HEK293T (cell line): ENCODE measurements at regions not wholly inside any gene's neighbourhood (a gene's known extent, or its start where the extent isn't known, plus 50 kb on each side); places are given as distances from the start of the nearest gene placed in this dataset.

Experiments used
- CTCF ChIA-PET: fragments of 350-600 bp; formaldehyde crosslinking; extraction: SDS; loops from one replicate; lab custom pipeline; 2021; ENCODE audit warnings: antibody characterized with exemption, inconsistent platforms; lab: Yijun Ruan, JAX
- POLR2A ChIA-PET: fragments of 350-600 bp; formaldehyde crosslinking; extraction: SDS; loops from one replicate; lab custom pipeline; 2020; ENCODE audit warnings: antibody characterized with exemption, inconsistent platforms; lab: Yijun Ruan, JAX
- DNase-seq: peaks from one replicate; pipeline ENCODE4 v3.0.0; 2012; ENCODE audit warnings: mixed read lengths; ENCODE audit errors: extremely low spot score
- ARNT ChIP-seq: fragments of 450-650 bp; IDR thresholded peaks from 2 replicates; pipeline ENCODE4 v1.6.1; 2017; ENCODE audit warnings: mild to moderate bottlenecking
- BHLHE40 ChIP-seq: fragments of 450-650 bp; IDR thresholded peaks from 2 replicates; pipeline ENCODE4 v1.6.1; 2016; ENCODE audit warnings: mild to moderate bottlenecking, moderate library complexity, borderline replicate concordance
- CTBP1 ChIP-seq: fragments of 450-650 bp; IDR thresholded peaks from 2 replicates; pipeline ENCODE4 v1.6.1; 2016; ENCODE audit warnings: borderline replicate concordance
- ELF4 ChIP-seq: fragments of 450-650 bp; IDR thresholded peaks from 2 replicates; pipeline ENCODE4 v1.6.1; 2017; ENCODE audit warnings: antibody characterized with exemption
- FOXA1 ChIP-seq: fragments of 450-650 bp; IDR thresholded peaks from 2 replicates; pipeline ENCODE4 v1.6.1; 2016; ENCODE audit warnings: mild to moderate bottlenecking
- FOXK2 ChIP-seq: fragments of 450-650 bp; IDR thresholded peaks from 2 replicates; pipeline ENCODE4 v1.6.1; 2016; ENCODE audit warnings: mild to moderate bottlenecking
- FOXM1 ChIP-seq: fragments of 450-650 bp; IDR thresholded peaks from 2 replicates; pipeline ENCODE4 v1.6.1; 2017; ENCODE audit warnings: mild to moderate bottlenecking, borderline replicate concordance
- HDGF ChIP-seq: fragments of 450-650 bp; IDR thresholded peaks from 2 replicates; pipeline ENCODE4 v1.6.1; 2017; ENCODE audit warnings: antibody characterized with exemption, borderline replicate concordance
- L3MBTL2 ChIP-seq: fragments of 450-650 bp; conservative IDR thresholded peaks from 2 replicates; pipeline ENCODE4 v1.6.1; 2016; ENCODE audit warnings: mild to moderate bottlenecking
- LEF1 ChIP-seq: fragments of 450-650 bp; IDR thresholded peaks from 2 replicates; pipeline ENCODE4 v1.6.1; 2017; ENCODE audit warnings: mild to moderate bottlenecking, borderline replicate concordance
- NFRKB ChIP-seq: fragments of 450-650 bp; IDR thresholded peaks from 2 replicates; pipeline ENCODE4 v1.6.1; 2016; ENCODE audit warnings: mild to moderate bottlenecking, moderate library complexity
- SP1 ChIP-seq: fragments of 450-650 bp; IDR thresholded peaks from 2 replicates; pipeline ENCODE4 v1.6.1; 2017
- SUZ12 ChIP-seq: fragments of 450-650 bp; IDR thresholded peaks from 2 replicates; pipeline ENCODE4 v1.6.1; 2016; ENCODE audit warnings: mild to moderate bottlenecking
- TARDBP ChIP-seq: fragments of 450-650 bp; IDR thresholded peaks from 2 replicates; pipeline ENCODE4 v1.6.1; 2016
- ZNF384 ChIP-seq: fragments of 450-650 bp; IDR thresholded peaks from 2 replicates; pipeline ENCODE4 v1.6.1; 2016
- TF ChIP-seq, protein P1 (sequence below): fragments of 450-650 bp; IDR thresholded peaks from 2 replicates; pipeline ENCODE4 v1.6.1; 2016

DNA sequence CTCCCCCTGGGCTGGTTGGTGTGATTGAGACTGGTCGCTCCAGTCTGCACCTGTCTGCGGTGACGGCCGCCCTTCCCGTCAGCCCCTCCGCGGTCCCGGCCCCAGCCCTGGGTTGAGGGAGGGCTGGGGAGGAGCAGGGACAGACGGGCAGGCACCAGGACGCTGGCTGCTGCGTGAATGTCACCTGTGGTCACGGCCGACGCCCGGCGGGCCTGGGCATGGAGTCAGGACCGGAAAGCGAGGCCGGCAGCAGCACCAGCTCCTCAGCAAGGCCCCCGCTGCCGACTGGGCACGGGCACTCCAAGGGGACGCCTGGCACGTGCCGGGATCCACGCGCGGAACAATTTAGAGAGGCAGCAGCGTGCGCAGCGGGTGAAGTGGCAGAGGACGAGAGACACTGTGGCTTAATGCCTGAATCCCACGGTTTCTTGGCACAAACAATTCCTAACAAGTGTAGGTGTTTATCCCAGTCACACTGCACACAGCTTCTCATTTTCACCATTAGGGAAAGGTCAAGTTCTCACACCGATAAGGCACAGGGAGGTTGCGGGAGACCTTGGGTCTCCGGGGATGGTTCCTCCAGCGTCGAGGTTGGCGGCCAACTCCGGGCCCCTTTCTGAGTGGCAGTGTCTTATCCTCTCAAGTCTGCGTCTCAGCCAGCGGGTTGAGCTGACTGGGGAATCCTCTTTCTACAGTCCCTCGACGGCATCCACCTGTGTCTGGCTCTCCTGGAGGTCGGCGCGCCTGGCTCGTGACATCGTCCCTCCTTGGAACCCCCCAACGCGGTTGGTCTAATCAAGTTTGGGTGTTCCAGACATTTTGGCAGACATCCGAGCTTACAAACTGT is 66.4 kb upstream of the ADGRA1 start:
- CTCF ChIA-PET, result no interaction called here
- POLR2A ChIA-PET, result no interaction called here

DNA sequence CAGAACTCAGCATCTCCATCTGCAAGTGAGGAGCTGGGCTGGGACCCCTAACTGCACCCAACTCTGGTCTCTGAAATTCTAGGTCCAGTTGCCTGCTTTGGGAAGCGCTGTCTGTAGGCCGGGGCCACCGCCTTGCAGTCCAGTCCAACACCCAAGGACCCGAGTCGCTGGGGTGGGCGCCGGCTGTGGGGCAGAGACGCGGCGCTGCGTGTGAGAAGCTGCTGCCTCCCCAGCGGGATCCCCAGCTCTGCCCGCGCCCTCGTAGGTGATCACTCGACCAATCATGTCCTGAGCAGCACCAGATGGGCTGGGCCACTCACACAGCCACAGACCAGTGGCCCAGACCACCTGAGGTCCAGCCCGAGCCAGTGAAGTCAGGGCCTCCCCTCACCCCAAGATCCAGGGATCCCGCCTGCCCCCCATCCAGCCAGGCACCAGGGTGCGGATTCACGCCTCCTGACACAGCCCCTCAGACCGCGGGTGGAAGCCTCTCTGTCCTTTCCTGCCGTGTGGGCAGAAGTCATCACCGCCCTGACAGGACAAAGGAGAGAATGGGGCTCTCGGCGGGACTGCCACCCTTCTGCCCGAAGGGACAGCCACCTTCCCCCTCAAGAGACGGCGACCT is 67.4 kb upstream of the ADGRA1 start:
- TF ChIP-seq CTBP1, result no peak
- TF ChIP-seq ZNF384, result no peak
- TF ChIP-seq L3MBTL2, result no peak
- TF ChIP-seq FOXM1, result no peak
- TF ChIP-seq SP1, result no peak
- POLR2A ChIA-PET, result no interaction called here
- CTCF ChIA-PET, result no interaction called here
- DNase-seq, result no peak

More for the DNA sequence above, 66.4 kb upstream of the ADGRA1 start:
- no peak for DNase-seq
- no peak for TF ChIP-seq NFRKB
- no peak for TF ChIP-seq FOXM1
- no peak for TF ChIP-seq ZNF384
- TF ChIP-seq ARNT, result no peak
- TF ChIP-seq CTBP1, result no peak
- no peak for TF ChIP-seq FOXA1
- TF ChIP-seq LEF1, result no peak
- TF ChIP-seq TARDBP, result no peak
- no peak for TF ChIP-seq L3MBTL2
- TF ChIP-seq SP1, result no peak
- TF ChIP-seq BHLHE40, result no peak
- no peak for TF ChIP-seq FOXK2
- TF ChIP-seq SUZ12, result no peak
- TF ChIP-seq, protein P1, sequence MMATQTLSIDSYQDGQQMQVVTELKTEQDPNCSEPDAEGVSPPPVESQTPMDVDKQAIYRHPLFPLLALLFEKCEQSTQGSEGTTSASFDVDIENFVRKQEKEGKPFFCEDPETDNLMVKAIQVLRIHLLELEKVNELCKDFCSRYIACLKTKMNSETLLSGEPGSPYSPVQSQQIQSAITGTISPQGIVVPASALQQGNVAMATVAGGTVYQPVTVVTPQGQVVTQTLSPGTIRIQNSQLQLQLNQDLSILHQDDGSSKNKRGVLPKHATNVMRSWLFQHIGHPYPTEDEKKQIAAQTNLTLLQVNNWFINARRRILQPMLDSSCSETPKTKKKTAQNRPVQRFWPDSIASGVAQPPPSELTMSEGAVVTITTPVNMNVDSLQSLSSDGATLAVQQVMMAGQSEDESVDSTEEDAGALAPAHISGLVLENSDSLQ, result no peak
- TF ChIP-seq ELF4, result no peak
- no peak for TF ChIP-seq HDGF

DNA sequence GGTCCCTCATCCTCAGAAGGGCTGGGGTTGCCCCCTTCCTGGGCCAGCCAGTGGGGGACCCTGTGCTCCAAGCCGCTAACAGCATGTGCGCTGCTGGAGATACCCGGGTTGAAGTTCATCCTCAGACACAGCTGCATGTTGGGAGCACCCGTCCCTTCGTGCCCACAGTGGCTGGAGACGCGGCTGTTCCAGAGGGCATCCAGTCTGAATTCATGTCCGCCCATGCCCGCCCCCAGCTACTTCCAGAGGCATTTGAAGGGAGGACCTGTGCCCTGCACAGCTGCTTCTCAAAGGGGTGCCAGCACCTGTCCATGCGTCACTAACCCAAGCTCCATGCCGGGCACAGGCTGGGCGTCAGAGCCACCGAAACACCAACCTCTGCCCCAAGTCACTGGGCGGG is 68.1 kb upstream of the ADGRA1 start:
- ChIA-PET CTCF (no interaction called here), POLR2A (no interaction called here)

DNA sequence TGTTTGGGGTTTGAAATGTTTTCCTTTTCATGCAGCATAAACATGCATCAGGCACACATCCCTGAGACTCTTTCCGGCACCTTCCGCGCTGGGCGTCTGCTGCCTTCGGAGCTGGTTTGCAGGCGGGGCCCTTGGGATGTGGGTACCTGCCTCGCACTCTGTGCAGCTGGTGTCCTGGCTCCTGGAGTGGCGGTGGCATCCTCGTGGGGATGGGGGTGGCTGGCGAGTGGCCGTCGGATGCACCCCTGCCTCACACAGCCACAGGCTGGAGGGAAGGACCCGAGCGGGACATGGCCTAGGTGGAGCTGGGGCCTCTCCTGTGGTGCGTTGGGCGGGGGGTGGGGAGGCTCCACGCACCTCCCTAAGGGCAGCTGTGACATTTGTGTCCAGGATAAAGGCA is 68.5 kb upstream of the ADGRA1 start:
- TF ChIP-seq SUZ12, result no peak
- no peak for TF ChIP-seq SP1
- TF ChIP-seq TARDBP, result no peak
- TF ChIP-seq ELF4, result no peak
- no peak for TF ChIP-seq ZNF384
- TF ChIP-seq ARNT, result no peak
- TF ChIP-seq CTBP1, result no peak
- CTCF ChIA-PET, result no interaction called here
- POLR2A ChIA-PET, result no interaction called here
- no peak for DNase-seq

More for the DNA sequence above, 68.1 kb upstream of the ADGRA1 start:
- DNase-seq, result no peak
- TF ChIP-seq CTBP1 (no peak), ELF4 (no peak), ARNT (no peak), FOXK2 (no peak), FOXM1 (no peak), ZNF384 (no peak), NFRKB (no peak), LEF1 (no peak), SUZ12 (no peak), SP1 (no peak), FOXA1 (no peak), HDGF (no peak), L3MBTL2 (no peak), TARDBP (no peak), BHLHE40 (no peak)
- TF ChIP-seq, protein P1, result no peak

DNA sequence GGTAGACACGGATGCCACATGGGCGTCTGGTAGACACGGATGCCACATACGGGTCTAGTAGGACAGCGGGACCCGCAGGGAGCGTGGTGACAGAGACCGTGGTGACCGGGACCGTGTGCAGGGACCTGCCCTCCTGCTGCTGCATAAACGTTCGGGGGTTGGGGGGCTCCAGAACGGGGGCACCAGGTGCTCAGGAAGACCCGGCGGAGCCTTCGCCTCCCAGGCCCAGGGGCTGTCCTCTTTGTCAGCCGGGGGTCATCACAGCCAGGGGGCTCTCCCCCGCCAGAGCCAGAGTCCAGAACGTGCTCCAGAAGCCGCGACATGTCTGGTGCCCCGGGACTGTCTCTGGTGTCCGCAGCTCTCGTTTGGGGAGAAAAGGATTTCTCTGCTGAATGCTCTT is 69.2 kb upstream of the ADGRA1 start:
- TF ChIP-seq ZNF384 (no peak), FOXA1 (no peak), SUZ12 (no peak), FOXM1 (no peak)
- TF ChIP-seq, protein P1, result no peak
- no peak for DNase-seq
- ChIA-PET CTCF (no interaction called here), POLR2A (no interaction called here)

DNA sequence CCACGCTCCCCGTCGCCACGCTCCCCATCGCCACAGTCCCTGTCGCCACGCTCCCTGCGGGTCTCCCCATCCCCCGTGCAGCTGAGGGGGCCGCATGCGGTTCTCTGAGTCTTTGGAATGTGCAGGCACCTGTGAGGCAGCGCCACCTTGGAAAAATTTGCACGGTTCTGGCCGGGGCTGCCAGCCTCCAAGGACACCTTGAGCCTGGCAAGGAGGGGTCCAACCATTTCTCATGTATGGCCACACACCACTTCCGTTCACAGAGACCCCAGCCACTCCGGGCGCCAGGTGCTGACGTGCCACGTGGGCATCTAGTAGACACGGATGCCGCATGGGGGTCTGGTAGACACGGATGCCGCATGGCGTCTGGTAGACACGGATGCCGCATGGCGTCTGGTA is 70.5 kb upstream of the ADGRA1 start:
- TF ChIP-seq FOXM1 (no peak), ELF4 (no peak), TARDBP (no peak), ZNF384 (no peak), HDGF (no peak), ARNT (no peak)
- POLR2A ChIA-PET, result no interaction called here
- DNase-seq, result no peak
- CTCF ChIA-PET, result no interaction called here
